Thyroid gland (tissue), 4 donors: ENCODE measurements at regions not wholly inside any gene's neighbourhood (a gene's known extent, or its start where the extent isn't known, plus 50 kb on each side); places are given as distances from the start of the nearest gene placed in this dataset.
"Not testable (repeated sequence)": the region's sequence is repeated elsewhere in the genome, so short reads cannot be mapped to it uniquely, and the experiment has no call there.

Experiments used
- DNase-seq, 2 donors: peaks; one replicate each; pipeline ENCODE4 v3.0.0-alpha.2; 2019
- H3K27ac ChIP-seq, 3 donors: fragments of 200-600 bp; sonication (generic); 1 replicate in 2 of 3; 2 replicates in 1 of 3; pipeline ENCODE4 v1.5.1; 2016 to 2019; ENCODE audit warnings: mild to moderate bottlenecking in 1 of 3, moderate library complexity in 1 of 3
- H3K27me3 ChIP-seq: fragments of 200-600 bp; sonication (generic); one replicate; pipeline ENCODE4 v1.5.1; 2019
- H3K36me3 ChIP-seq, 2 donors: fragments of 200-600 bp; sonication (generic); one replicate each; pipeline ENCODE4 v1.5.1; 2016 to 2019
- H3K4me1 ChIP-seq, 2 donors: fragments of 200-600 bp; sonication (generic); one replicate each; pipeline ENCODE4 v1.5.1; 2017 to 2019
- H3K4me3 ChIP-seq, 3 donors: fragments of 200-600 bp; sonication (generic); replicated peaks in 1 of 3; 1 replicate in 2 of 3; 2 replicates in 1 of 3; pipeline ENCODE4 v1.5.1; 2016; ENCODE audit warnings: mild to moderate bottlenecking in 1 of 3
- H3K9me3 ChIP-seq: fragments of 200-600 bp; sonication (generic); one replicate; pipeline ENCODE4 v1.5.1; 2017
- POLR2A ChIP-seq, 2 donors: fragments of 450-650 bp; IDR thresholded peaks; one replicate each; pipeline ENCODE4 v1.6.1; 2017; ENCODE audit warnings: antibody characterized with exemption in 2 of 2, mild to moderate bottlenecking in 2 of 2, moderate library complexity in 1 of 2
- WGBS, 2 donors: methylation state at CpG; one replicate each; pipeline ENCODE4 v1.1.5; 2017; 5-methylcytosine and 5-hydroxymethylcytosine counted together
- intact Hi-C: fragments of 100-400 bp; cut with DNase I; formaldehyde crosslinking; loops from one replicate; pipeline ENCODE4 v1.15.1; 2023
- TF ChIP-seq, protein P1 (sequence below), 6 experiments: fragments of 200-600 bp in 3 of 6; fragments of 450-650 bp in 3 of 6; sonication (generic) in 3 of 6; IDR thresholded peaks; one replicate each; pipeline ENCODE4 v1.5.1; 2016 to 2019; ENCODE audit warnings: antibody characterized with exemption in 6 of 6, mild to moderate bottlenecking in 2 of 6, inconsistent platforms in 1 of 6, moderate library complexity in 1 of 6

DNA sequence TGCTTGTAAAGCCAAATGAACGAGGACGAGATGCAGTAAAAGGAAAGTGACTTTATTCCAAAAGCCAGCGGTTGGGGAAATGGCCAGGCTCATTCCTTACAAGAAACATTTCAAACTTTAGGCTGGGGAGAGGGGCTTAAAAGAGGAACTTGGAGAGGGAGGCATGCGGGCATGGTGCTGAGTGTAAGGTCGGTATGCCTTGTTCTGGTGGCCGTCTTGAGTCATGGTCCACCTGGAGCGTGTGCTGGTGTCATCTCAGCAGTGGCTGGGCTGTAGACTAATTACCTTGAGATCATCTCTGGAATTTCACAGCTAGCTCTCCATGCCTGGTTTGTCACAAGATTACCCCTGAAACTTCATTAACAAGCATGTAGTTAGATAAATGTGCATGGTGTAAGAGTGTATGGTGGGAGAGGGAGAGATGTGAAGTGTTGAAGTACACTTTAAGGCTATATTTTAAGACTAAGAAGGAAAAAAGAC is 156.4 kb upstream of the PFN2 start:
- Histone ChIP-seq H3K36me3 (no peaks in the 10 kb centered on the region), H3K4me1 (no peaks in the 10 kb centered on the region), H3K9me3 (no peaks in the 10 kb centered on the region), H3K27me3 (no peaks in the 10 kb centered on the region), H3K4me3 (no peak overlapping the region), H3K27ac (no peak overlapping the region)
- TF ChIP-seq POLR2A (IDR thresholded peaks at IDR 0.05) = no peak
- TF ChIP-seq, protein P1, sequence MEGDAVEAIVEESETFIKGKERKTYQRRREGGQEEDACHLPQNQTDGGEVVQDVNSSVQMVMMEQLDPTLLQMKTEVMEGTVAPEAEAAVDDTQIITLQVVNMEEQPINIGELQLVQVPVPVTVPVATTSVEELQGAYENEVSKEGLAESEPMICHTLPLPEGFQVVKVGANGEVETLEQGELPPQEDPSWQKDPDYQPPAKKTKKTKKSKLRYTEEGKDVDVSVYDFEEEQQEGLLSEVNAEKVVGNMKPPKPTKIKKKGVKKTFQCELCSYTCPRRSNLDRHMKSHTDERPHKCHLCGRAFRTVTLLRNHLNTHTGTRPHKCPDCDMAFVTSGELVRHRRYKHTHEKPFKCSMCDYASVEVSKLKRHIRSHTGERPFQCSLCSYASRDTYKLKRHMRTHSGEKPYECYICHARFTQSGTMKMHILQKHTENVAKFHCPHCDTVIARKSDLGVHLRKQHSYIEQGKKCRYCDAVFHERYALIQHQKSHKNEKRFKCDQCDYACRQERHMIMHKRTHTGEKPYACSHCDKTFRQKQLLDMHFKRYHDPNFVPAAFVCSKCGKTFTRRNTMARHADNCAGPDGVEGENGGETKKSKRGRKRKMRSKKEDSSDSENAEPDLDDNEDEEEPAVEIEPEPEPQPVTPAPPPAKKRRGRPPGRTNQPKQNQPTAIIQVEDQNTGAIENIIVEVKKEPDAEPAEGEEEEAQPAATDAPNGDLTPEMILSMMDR (IDR thresholded peaks at IDR 0.05) = no peak
- 83 to 87% methylated on average over 7 of the region's 7 CpGs for WGBS, 2 donors
- intact Hi-C loops = no loop called here
- no peak for DNase-seq

DNA sequence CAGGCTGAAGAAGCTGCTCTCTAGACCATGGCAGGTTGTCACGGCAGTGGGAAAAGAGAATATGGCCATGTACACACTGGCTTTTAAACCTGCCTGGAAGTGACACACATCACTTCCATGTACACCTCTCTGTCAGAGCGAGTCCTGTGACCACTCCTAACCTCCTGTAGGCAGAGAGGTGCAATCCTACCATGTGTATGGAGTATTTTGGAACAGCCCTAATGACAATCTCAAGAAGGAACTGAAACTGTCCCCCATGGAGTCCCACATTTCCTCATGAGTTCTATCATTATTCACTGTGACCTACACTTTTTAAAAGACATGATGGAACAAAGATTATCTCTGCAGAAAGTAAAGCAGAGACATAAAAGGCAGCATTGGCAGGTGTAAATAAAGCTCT is 153.4 kb upstream of the PFN2 start:
- DNase-seq = no peak
- no peaks in the 10 kb centered on the region for H3K9me3 ChIP-seq
- no peak overlapping the region for H3K27ac ChIP-seq
- TF ChIP-seq POLR2A (IDR thresholded peaks at IDR 0.05) = no peak
- TF ChIP-seq, protein P1 (IDR thresholded peaks at IDR 0.05) = no peak
- 80 to 86% methylated on average over 2 of the region's 2 CpGs for WGBS, 2 donors
- H3K4me1 ChIP-seq = no peaks in the 10 kb centered on the region
- no peak overlapping the region for H3K4me3 ChIP-seq
- intact Hi-C loops = no loop called here
- H3K36me3 ChIP-seq = no peaks in the 10 kb centered on the region
- H3K27me3 ChIP-seq = no peaks in the 10 kb centered on the region

DNA sequence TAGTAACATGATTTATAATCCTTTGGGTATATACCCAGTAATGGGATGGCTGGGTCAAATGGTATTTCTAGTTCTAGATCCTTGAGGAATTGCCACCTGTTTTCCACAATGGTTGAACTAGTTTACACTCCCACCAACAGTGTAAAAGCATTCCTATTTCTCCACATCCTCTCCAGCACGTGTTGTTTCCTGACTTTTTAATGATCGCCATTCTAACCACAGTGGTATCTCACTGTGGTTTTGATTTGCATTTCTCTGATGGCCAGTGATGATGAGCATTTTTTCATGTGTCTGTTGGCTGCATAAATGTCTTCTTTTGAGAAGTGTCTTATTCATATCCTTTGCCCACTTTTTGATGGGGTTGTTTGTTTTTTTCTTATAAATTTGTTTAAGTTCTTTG is 152.6 kb upstream of the PFN2 start:
- H3K4me1 ChIP-seq, H3K4me3 ChIP-seq, H3K9me3 ChIP-seq, H3K36me3 ChIP-seq, DNase-seq, intact Hi-C loops, H3K27me3 ChIP-seq, H3K27ac ChIP-seq: not testable (repeated sequence)
- 74 to 83% methylated on average over 2 of the region's 2 CpGs for WGBS, 2 donors

DNA sequence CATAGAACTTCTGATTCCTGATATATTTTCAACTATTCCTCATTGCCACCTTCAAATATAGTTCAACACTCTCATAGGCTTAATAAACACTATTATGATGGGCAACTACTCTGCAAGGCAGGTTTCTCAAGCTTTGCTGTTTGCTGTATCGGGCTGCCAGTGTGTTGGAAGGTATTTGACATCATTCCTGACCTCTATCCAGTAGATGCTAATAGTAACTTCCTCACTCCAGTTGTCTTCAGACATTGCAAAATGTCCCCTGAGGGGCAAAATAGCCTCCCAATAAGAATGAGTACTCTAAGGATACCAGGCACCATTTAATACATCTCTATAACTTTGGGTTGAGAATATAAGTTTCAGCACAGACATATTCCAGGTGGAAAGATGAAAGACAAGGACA is 147.5 kb upstream of the PFN2 start:
- Histone ChIP-seq H3K4me3 (no peak overlapping the region), H3K4me1 (no peaks in the 10 kb centered on the region), H3K27me3 (no peaks in the 10 kb centered on the region), H3K27ac (no peak overlapping the region), H3K9me3 (no peaks in the 10 kb centered on the region), H3K36me3 (no peaks in the 10 kb centered on the region)
- 80 to 92% methylated on average over 1 of the region's 1 CpG for WGBS, 2 donors
- TF ChIP-seq, protein P1 (IDR thresholded peaks at IDR 0.05) = no peak
- TF ChIP-seq POLR2A (IDR thresholded peaks at IDR 0.05) = no peak
- DNase-seq = no peak
- intact Hi-C loops = no loop called here

DNA sequence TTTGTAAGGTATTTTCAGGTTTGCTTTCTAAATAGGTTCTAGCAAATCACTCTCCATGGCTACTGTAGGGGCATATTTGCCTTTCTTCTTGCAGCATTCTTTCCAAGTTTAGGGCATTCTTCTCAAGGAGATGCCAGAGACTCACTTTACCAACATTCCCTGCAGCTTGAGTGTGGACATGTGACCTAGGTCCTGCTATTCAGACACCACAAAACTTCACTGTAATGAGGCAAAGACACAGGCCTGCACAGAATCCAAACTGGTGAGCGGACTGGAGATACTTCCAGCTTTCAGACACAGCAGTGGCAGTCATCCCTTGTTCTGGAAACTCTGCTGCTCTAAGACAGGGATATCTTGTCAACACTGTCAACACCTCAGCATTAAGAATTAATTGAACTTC is 146.4 kb upstream of the PFN2 start:
- no peaks in the 10 kb centered on the region for H3K36me3 ChIP-seq
- TF ChIP-seq, protein P1 (IDR thresholded peaks at IDR 0.05) = no peak
- TF ChIP-seq POLR2A (IDR thresholded peaks at IDR 0.05) = no peak
- intact Hi-C loops = no loop called here
- no peaks in the 10 kb centered on the region for H3K27me3 ChIP-seq
- H3K27ac ChIP-seq = no peak overlapping the region
- H3K9me3 ChIP-seq = no peaks in the 10 kb centered on the region
- H3K4me1 ChIP-seq = no peaks in the 10 kb centered on the region
- 100% methylated on average over 1 of the region's 1 CpG for WGBS, 2 donors
- DNase-seq = no peak
- no peak overlapping the region for H3K4me3 ChIP-seq

DNA sequence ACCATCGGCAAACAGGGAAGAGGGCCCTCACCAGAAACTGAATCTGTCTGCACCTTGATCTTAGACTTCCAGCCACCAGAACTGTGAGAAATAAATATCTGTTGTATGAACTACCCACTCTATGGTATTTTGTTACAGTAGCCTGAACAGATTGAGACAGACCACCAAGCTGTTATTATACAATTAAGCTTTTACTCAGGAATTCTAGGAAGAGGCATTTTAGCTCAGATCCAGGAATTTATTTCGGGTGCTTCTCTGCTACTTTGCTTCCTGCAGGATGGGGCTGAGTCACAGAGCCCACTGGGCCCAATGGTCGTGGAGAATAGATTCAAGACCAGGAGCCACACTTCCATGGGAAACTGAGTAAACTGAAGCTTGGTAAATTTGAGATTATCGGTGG is 145.5 kb upstream of the PFN2 start:
- Histone ChIP-seq H3K36me3 (no peaks in the 10 kb centered on the region), H3K9me3 (no peaks in the 10 kb centered on the region), H3K27me3 (no peaks in the 10 kb centered on the region), H3K27ac (no peak overlapping the region), H3K4me1 (no peaks in the 10 kb centered on the region), H3K4me3 (no peak overlapping the region)
- 61 to 66% methylated on average over 4 of the region's 4 CpGs for WGBS, 2 donors
- intact Hi-C loops = no loop called here
- DNase-seq = no peak
- TF ChIP-seq POLR2A (IDR thresholded peaks at IDR 0.05) = no peak
- TF ChIP-seq, protein P1 (IDR thresholded peaks at IDR 0.05) = no peak
